Testis (tissue), 2 donors: ENCODE measurements at regions not wholly inside any gene's neighbourhood (a gene's known extent, or its start where the extent isn't known, plus 50 kb on each side); places are given as distances from the start of the nearest gene placed in this dataset.

ENCODE experiments used
- DNase-seq: peaks from one replicate; pipeline ENCODE4 v3.0.0-alpha.2; 2019
- H3K27ac ChIP-seq, 2 donors: fragments of 200-600 bp; sonication (generic); one replicate each; pipeline ENCODE4 v1.5.1; 2019
- H3K27me3 ChIP-seq: fragments of 200-600 bp; sonication (generic); one replicate; pipeline ENCODE4 v1.5.1; 2019
- H3K36me3 ChIP-seq: fragments of 200-600 bp; sonication (generic); one replicate; pipeline ENCODE4 v1.5.1; 2017; ENCODE audit warnings: low read depth; ENCODE audit errors: missing control alignments
- H3K4me1 ChIP-seq: fragments of 200-600 bp; sonication (generic); one replicate; pipeline ENCODE4 v1.5.1; 2019
- H3K4me3 ChIP-seq, 2 donors: fragments of 200-600 bp; sonication (generic); one replicate each; pipeline ENCODE4 v1.5.1; 2017 to 2019
- H3K9me3 ChIP-seq: fragments of 200-600 bp; sonication (generic); one replicate; pipeline ENCODE4 v1.5.1; 2017
- POLR2A ChIP-seq: fragments of 450-650 bp; IDR thresholded peaks from one replicate; pipeline ENCODE4 v1.6.1; 2017; ENCODE audit warnings: antibody characterized with exemption, mild to moderate bottlenecking, moderate library complexity
- WGBS, 2 donors: methylation state at CpG; one replicate each; pipeline ENCODE4 v1.1.5; 2018; 5-methylcytosine and 5-hydroxymethylcytosine counted together
- intact Hi-C: fragments of 100-400 bp; cut with DNase I; formaldehyde crosslinking; loops from one replicate; pipeline ENCODE4 v1.15.1; 2023; ENCODE audit warnings: low total_unique reads
- TF ChIP-seq, protein P1 (sequence below), 3 experiments: fragments of 450-650 bp in 2 of 3; fragments of 200-600 bp in 1 of 3; sonication (generic) in 1 of 3; IDR thresholded peaks; one replicate each; pipeline ENCODE4 v1.5.1; 2016 to 2019; ENCODE audit warnings: antibody characterized with exemption in 3 of 3, mild to moderate bottlenecking in 2 of 3, moderate library complexity in 1 of 3

GRCh38 chr5:60274747-60275146 lies 381.2 kb upstream of the PDE4D start:
- H3K36me3 ChIP-seq, result no peaks in the 10 kb centered on the region
- intact Hi-C loops, result no loop called here

DNA sequence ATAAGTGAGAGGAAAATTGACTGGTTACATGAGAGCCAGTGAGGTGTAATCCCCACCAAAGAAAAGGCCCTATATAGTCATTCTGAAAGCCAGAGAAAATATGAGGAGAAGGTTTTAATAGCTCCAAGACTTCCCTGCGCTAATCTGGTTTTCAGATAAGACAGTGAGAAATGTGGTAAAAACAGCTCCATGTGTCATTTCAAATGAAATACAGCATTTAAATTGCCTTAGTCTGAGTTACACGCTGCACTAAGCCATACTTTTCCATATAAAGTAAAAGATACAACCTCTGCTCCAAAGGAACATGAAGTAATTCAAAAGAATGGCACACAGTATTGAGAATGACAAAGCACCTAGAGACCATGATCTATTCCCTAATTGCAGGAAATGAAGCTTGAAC lies 378.0 kb upstream of the PDE4D start:
- Histone ChIP-seq H3K4me3 (no peak overlapping the region), H3K27me3 (no peaks in the 10 kb centered on the region), H3K27ac (no peak overlapping the region), H3K36me3 (no peaks in the 10 kb centered on the region), H3K4me1 (peaks cover 2% of the 10 kb centered on the region), H3K9me3 (no peaks in the 10 kb centered on the region)
- TF ChIP-seq, protein P1, sequence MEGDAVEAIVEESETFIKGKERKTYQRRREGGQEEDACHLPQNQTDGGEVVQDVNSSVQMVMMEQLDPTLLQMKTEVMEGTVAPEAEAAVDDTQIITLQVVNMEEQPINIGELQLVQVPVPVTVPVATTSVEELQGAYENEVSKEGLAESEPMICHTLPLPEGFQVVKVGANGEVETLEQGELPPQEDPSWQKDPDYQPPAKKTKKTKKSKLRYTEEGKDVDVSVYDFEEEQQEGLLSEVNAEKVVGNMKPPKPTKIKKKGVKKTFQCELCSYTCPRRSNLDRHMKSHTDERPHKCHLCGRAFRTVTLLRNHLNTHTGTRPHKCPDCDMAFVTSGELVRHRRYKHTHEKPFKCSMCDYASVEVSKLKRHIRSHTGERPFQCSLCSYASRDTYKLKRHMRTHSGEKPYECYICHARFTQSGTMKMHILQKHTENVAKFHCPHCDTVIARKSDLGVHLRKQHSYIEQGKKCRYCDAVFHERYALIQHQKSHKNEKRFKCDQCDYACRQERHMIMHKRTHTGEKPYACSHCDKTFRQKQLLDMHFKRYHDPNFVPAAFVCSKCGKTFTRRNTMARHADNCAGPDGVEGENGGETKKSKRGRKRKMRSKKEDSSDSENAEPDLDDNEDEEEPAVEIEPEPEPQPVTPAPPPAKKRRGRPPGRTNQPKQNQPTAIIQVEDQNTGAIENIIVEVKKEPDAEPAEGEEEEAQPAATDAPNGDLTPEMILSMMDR (IDR thresholded peaks at IDR 0.05), result no peak
- TF ChIP-seq POLR2A, result no peak
- intact Hi-C loops, result no loop called here
- WGBS, 2 donors, result 30 to 36% methylated on average over 2 of the region's 2 CpGs
- no peak for DNase-seq

More at GRCh38 chr5:60274747-60275146, 381.2 kb upstream of the PDE4D start:
- no peak overlapping the region for H3K27ac ChIP-seq
- no peak overlapping the region for H3K4me3 ChIP-seq
- H3K27me3 ChIP-seq, result no peaks in the 10 kb centered on the region
- no peaks in the 10 kb centered on the region for H3K4me1 ChIP-seq
- no peak for TF ChIP-seq POLR2A
- TF ChIP-seq, protein P1 (IDR thresholded peaks at IDR 0.05), result no peak
- DNase-seq, result no peak
- H3K9me3 ChIP-seq, result no peaks in the 10 kb centered on the region

DNA sequence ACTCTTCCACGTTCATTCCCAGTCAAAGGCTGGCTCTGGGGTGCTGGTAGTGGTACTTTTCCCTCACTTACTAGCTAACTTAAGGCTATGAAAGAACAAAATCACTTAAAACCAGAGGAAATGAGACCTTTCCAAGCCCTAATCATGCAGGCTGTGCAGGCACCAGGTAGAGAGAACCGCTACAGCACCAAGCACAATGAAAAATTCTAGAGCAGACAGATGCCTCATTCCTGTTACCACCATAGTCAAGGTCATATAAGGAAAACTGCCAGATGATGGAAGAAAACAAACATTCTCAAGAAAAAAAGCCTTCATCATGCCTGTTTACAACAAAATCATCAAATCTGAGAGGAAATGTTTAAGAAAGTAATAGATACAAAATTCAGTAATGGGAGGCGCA lies 374.4 kb upstream of the PDE4D start:
- no peak overlapping the region for H3K27ac ChIP-seq
- WGBS, 2 donors, result 60 to 61% methylated on average over 3 of the region's 3 CpGs
- H3K9me3 ChIP-seq, result no peaks in the 10 kb centered on the region
- H3K4me1 ChIP-seq, result peaks cover 2% of the 10 kb centered on the region
- no peaks in the 10 kb centered on the region for H3K36me3 ChIP-seq
- H3K27me3 ChIP-seq, result no peaks in the 10 kb centered on the region
- intact Hi-C loops, result no loop called here
- no peak for TF ChIP-seq POLR2A
- TF ChIP-seq, protein P1 (IDR thresholded peaks at IDR 0.05), result no peak
- DNase-seq, result no peak
- H3K4me3 ChIP-seq, result no peak overlapping the region

GRCh38 chr5:60263346-60263745 lies 369.8 kb upstream of the PDE4D start:
- no peak for TF ChIP-seq POLR2A
- TF ChIP-seq, protein P1 (IDR thresholded peaks at IDR 0.05), result no peak
- WGBS, 2 donors, result 87 to 89% methylated on average over 5 of the region's 5 CpGs
- no peak for DNase-seq
- no peak overlapping the region for H3K4me3 ChIP-seq
- no peaks in the 10 kb centered on the region for H3K27me3 ChIP-seq
- no peak overlapping the region for H3K27ac ChIP-seq
- H3K4me1 ChIP-seq, result peaks cover 2% of the 10 kb centered on the region
- H3K36me3 ChIP-seq, result no peaks in the 10 kb centered on the region
- no peaks in the 10 kb centered on the region for H3K9me3 ChIP-seq
- intact Hi-C loops, result no loop called here

- intact Hi-C loops, result no loop called here
- Histone ChIP-seq H3K27ac (no peak overlapping the region), H3K9me3 (no peaks in the 10 kb centered on the region), H3K36me3 (no peaks in the 10 kb centered on the region), H3K27me3 (no peaks in the 10 kb centered on the region), H3K4me1 (no peaks in the 10 kb centered on the region), H3K4me3 (no peak overlapping the region)
- WGBS, 2 donors, result 73 to 76% methylated on average over 6 of the region's 6 CpGs
- no peak for DNase-seq
- TF ChIP-seq POLR2A, result no peak
- TF ChIP-seq, protein P1 (IDR thresholded peaks at IDR 0.05), result no peak
Measured at GRCh38 chr5:60262576-60263295, 369.2 kb upstream of the PDE4D start.
